Fibroblast of lung (primary cell): ENCODE measurements at regions not wholly inside any gene's neighbourhood (a gene's known extent, or its start where the extent isn't known, plus 50 kb on each side); places are given as distances from the start of the nearest gene placed in this dataset.
"Not testable (repeated sequence)": the region's sequence is repeated elsewhere in the genome, so short reads cannot be mapped to it uniquely, and the experiment has no call there.

ENCODE experiments used
- DNase-seq, 2 donors: peaks; one replicate each; pipeline versions ENCODE4 v3.0.0 to v3.0.0-alpha.2; 2010; ENCODE audit warnings: low read depth in 2 of 2
- H2AFZ ChIP-seq: 2 replicates; pipeline ENCODE4 v1.5.1; 2012; ENCODE audit warnings: low read length, control low read depth, inconsistent platforms
- H3K27ac ChIP-seq: 2 replicates; pipeline ENCODE4 v1.5.1; 2011; ENCODE audit warnings: low read length, control low read depth; ENCODE audit not compliant: insufficient read depth
- H3K27me3 ChIP-seq: 2 replicates; pipeline ENCODE4 v1.5.1; 2011; ENCODE audit warnings: mild to moderate bottlenecking, low read length; ENCODE audit not compliant: control insufficient read depth, insufficient read depth
- H3K36me3 ChIP-seq: 2 replicates; pipeline ENCODE4 v1.5.1; 2011; ENCODE audit warnings: low read length; ENCODE audit not compliant: control insufficient read depth, insufficient read depth
- H3K4me1 ChIP-seq: 2 replicates; pipeline ENCODE4 v1.5.1; 2011; ENCODE audit warnings: low read length; ENCODE audit not compliant: control insufficient read depth, insufficient read depth; ENCODE audit errors: extremely low read depth
- H3K4me2 ChIP-seq: 2 replicates; pipeline ENCODE4 v1.5.1; 2011; ENCODE audit warnings: low read length, control low read depth; ENCODE audit not compliant: insufficient read depth; ENCODE audit errors: extremely low read depth
- H3K4me3 ChIP-seq, 4 experiments: fragments of 200-600 bp in 1 of 4; sonication (generic) in 1 of 4; replicated peaks in 1 of 4; 2 replicates each; pipeline ENCODE4 v1.5.1; 2011 to 2016; ENCODE audit warnings: low read length in 4 of 4, low read depth in 3 of 4, mild to moderate bottlenecking in 3 of 4, control low read depth in 2 of 4, inconsistent platforms in 1 of 4, mixed read lengths in 1 of 4; ENCODE audit not compliant: insufficient read depth in 1 of 4; ENCODE audit errors: control extremely low read depth in 1 of 4
- H3K79me2 ChIP-seq: 2 replicates; pipeline ENCODE4 v1.5.1; 2012; ENCODE audit warnings: mild to moderate bottlenecking, low read length, inconsistent platforms; ENCODE audit not compliant: control insufficient read depth, insufficient read depth
- H3K9ac ChIP-seq: 2 replicates; pipeline ENCODE4 v1.5.1; 2011; ENCODE audit warnings: mild to moderate bottlenecking, low read length, control low read depth; ENCODE audit not compliant: insufficient read depth
- H3K9me3 ChIP-seq: 2 replicates; pipeline ENCODE4 v1.5.1; 2012; ENCODE audit warnings: low read depth, low read length; ENCODE audit not compliant: control insufficient read depth, insufficient read depth
- H4K20me1 ChIP-seq: 2 replicates; pipeline ENCODE4 v1.5.1; 2011; ENCODE audit warnings: low read length; ENCODE audit not compliant: control insufficient read depth, insufficient read depth; ENCODE audit errors: extremely low read depth
- CTCF ChIP-seq, 2 donors: IDR thresholded peaks in 1 of 2; conservative IDR thresholded peaks in 1 of 2; 1 replicate in 1 of 2; 2 replicates in 1 of 2; pipeline ENCODE4 v1.5.1; 2011 to 2012; ENCODE audit warnings: low read length in 2 of 2, control low read depth in 1 of 2, inconsistent platforms in 1 of 2, low read depth in 1 of 2, mild to moderate bottlenecking in 1 of 2
- EZH2 ChIP-seq: IDR thresholded peaks from 2 replicates; pipeline ENCODE4 v1.5.1; 2012; ENCODE audit warnings: low read length, control low read depth, mild to moderate bottlenecking; ENCODE audit errors: missing control alignments

- TF ChIP-seq EZH2 (no peak), CTCF (conservative IDR thresholded peaks at IDR 0.05 in 1 of 2, IDR thresholded peaks at IDR 0.05 in 1 of 2; ENCODE audit: low read depth in 1 of 2, low read length in 2 of 2) (no peak)
- Histone ChIP-seq H3K36me3 (no peaks in the 10 kb centered on the region), H3K27me3 (no peaks in the 10 kb centered on the region), H3K9me3 (no peaks in the 10 kb centered on the region), H2AFZ (no peak overlapping the region), H3K27ac (no peak overlapping the region), H3K4me2 (no peak overlapping the region), H3K4me3 (no peak overlapping the region), H4K20me1 (no peaks in the 10 kb centered on the region), H3K4me1 (peaks cover 3% of the 10 kb centered on the region), H3K79me2 (no peaks in the 10 kb centered on the region), H3K9ac (no peak overlapping the region)
- no peak for DNase-seq
Measured at GRCh38 chr3:34053626-34054025, 255.2 kb downstream of the PDCD6IP start.

GRCh38 chr3:34056181-34056910 is 257.9 kb downstream of the PDCD6IP start:
- Histone ChIP-seq H3K9me3 (no peaks in the 10 kb centered on the region), H3K27ac (no peak overlapping the region), H3K4me2 (no peak overlapping the region), H3K36me3 (no peaks in the 10 kb centered on the region), H4K20me1 (no peaks in the 10 kb centered on the region), H3K79me2 (no peaks in the 10 kb centered on the region), H2AFZ (no peak overlapping the region), H3K4me3 (no peak overlapping the region), H3K4me1 (peaks cover 3% of the 10 kb centered on the region), H3K27me3 (no peaks in the 10 kb centered on the region), H3K9ac (no peak overlapping the region)
- TF ChIP-seq CTCF (conservative IDR thresholded peaks at IDR 0.05 in 1 of 2, IDR thresholded peaks at IDR 0.05 in 1 of 2; ENCODE audit: low read depth in 1 of 2, low read length in 2 of 2) (no peak), EZH2 (no peak)
- DNase-seq = no peak

- Histone ChIP-seq H3K27ac (no peak overlapping the region), H3K79me2 (no peaks in the 10 kb centered on the region), H4K20me1 (no peaks in the 10 kb centered on the region), H2AFZ (peak overlapping the region; percentile 12), H3K4me3 (no peak overlapping the region), H3K9me3 (no peaks in the 10 kb centered on the region), H3K9ac (no peak overlapping the region), H3K4me1 (peaks cover 3% of the 10 kb centered on the region), H3K36me3 (no peaks in the 10 kb centered on the region), H3K27me3 (no peaks in the 10 kb centered on the region), H3K4me2 (no peak overlapping the region)
- TF ChIP-seq CTCF (conservative IDR thresholded peaks at IDR 0.05 in 1 of 2, IDR thresholded peaks at IDR 0.05 in 1 of 2; ENCODE audit: low read depth in 1 of 2, low read length in 2 of 2) = no peak
- no peak for TF ChIP-seq EZH2
- DNase-seq = peak in 1 of 2 donors; percentile 23
Measured at GRCh38 chr3:34056951-34057390, 258.5 kb downstream of the PDCD6IP start.

- H3K36me3 ChIP-seq, H2AFZ ChIP-seq, H4K20me1 ChIP-seq, DNase-seq, H3K4me3 ChIP-seq, H3K4me2 ChIP-seq, H3K9me3 ChIP-seq, H3K9ac ChIP-seq, H3K27me3 ChIP-seq, H3K4me1 ChIP-seq, H3K79me2 ChIP-seq, H3K27ac ChIP-seq: not testable (repeated sequence)
Measured at GRCh38 chr3:34060995-34061394, 262.6 kb downstream of the PDCD6IP start.
